Vagina (tissue), 2 donors: ENCODE measurements at regions not wholly inside any gene's neighbourhood (a gene's known extent, or its start where the extent isn't known, plus 50 kb on each side); places are given as distances from the start of the nearest gene placed in this dataset.

Experiments used
- POLR2A ChIP-seq, 2 donors: fragments of 450-650 bp; IDR thresholded peaks; one replicate each; pipeline ENCODE4 v1.6.1; 2017; ENCODE audit warnings: antibody characterized with exemption in 2 of 2, mild to moderate bottlenecking in 2 of 2, moderate library complexity in 2 of 2
- POLR2AphosphoS5 ChIP-seq, 2 donors: sonication (generic); formaldehyde crosslinking; IDR thresholded peaks; one replicate each; pipeline ENCODE4 v1.9.0; 2017; ENCODE audit warnings: antibody characterized with exemption in 2 of 2, mild to moderate bottlenecking in 2 of 2, low read depth in 1 of 2; ENCODE audit not compliant: insufficient read depth in 1 of 2
- TF ChIP-seq, protein P1 (sequence below), 3 experiments: fragments of 450-650 bp in 2 of 3; fragments of 200-600 bp in 1 of 3; sonication (generic) in 1 of 3; IDR thresholded peaks; one replicate each; pipeline ENCODE4 v1.5.1; 2017 to 2019; ENCODE audit warnings: antibody characterized with exemption in 3 of 3, mild to moderate bottlenecking in 2 of 3, moderate library complexity in 2 of 3

DNA sequence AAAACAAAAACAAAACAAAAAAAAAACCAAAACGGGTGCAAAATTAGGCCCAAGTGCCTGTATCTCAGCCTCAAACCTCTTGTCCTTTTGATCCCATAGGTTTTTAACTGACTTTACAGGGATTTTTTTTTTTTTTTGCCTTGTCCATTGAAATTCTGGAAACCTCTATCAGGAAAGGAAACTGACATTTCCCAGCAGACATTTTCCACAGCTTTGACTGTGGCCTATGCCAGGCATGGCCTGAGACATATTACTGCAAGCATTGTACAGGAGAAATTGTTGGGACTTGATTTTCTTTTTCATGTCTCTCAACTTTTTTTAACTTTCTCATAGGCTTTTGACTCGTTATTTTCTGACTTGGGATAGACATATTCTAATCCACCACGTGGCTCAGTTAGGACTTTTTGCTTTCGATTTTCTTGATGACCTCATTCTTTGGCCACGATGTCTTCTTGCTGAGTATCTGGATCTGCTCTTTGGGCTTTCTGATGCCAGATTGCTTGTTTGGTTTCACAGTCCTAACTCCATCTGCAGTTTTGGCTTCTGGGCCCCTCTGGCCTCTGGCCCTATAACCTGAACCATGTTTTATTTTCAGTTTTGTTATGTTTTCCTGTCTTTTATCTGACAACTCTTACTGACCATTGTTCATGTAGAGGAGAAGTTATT, 336.1 kb upstream of the C11orf87 start:
- TF ChIP-seq POLR2A (IDR thresholded peaks at IDR 0.05) (no peak), POLR2AphosphoS5 (IDR thresholded peaks at IDR 0.05; ENCODE audit: insufficient read depth in 1 of 2, low read depth in 1 of 2) (no peak)
- TF ChIP-seq, protein P1, sequence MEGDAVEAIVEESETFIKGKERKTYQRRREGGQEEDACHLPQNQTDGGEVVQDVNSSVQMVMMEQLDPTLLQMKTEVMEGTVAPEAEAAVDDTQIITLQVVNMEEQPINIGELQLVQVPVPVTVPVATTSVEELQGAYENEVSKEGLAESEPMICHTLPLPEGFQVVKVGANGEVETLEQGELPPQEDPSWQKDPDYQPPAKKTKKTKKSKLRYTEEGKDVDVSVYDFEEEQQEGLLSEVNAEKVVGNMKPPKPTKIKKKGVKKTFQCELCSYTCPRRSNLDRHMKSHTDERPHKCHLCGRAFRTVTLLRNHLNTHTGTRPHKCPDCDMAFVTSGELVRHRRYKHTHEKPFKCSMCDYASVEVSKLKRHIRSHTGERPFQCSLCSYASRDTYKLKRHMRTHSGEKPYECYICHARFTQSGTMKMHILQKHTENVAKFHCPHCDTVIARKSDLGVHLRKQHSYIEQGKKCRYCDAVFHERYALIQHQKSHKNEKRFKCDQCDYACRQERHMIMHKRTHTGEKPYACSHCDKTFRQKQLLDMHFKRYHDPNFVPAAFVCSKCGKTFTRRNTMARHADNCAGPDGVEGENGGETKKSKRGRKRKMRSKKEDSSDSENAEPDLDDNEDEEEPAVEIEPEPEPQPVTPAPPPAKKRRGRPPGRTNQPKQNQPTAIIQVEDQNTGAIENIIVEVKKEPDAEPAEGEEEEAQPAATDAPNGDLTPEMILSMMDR (IDR thresholded peaks at IDR 0.05): no peak
